Hepatocyte (in vitro differentiated cells): ENCODE measurements at regions not wholly inside any gene's neighbourhood (a gene's known extent, or its start where the extent isn't known, plus 50 kb on each side); places are given as distances from the start of the nearest gene placed in this dataset.

ENCODE experiments used
- CTCF ChIP-seq: fragments of 200-600 bp; sonication (generic); IDR thresholded peaks from 2 replicates; pipeline ENCODE4 v1.5.1; 2016; ENCODE audit warnings: antibody characterized with exemption, mild to moderate bottlenecking; ENCODE audit not compliant: poor library complexity
- EZH2 ChIP-seq: fragments of 200-600 bp; sonication (generic); IDR thresholded peaks from 2 replicates; pipeline ENCODE4 v1.6.1; 2016; ENCODE audit warnings: antibody characterized with exemption, mild to moderate bottlenecking, borderline replicate concordance

GRCh38 chr4:106478152-106478551 lies 109.6 kb upstream of the GIMD1 start:
- no peak for TF ChIP-seq CTCF
- no peak for TF ChIP-seq EZH2
